Right renal cortex interstitium (tissue), 3 donors: ENCODE measurements at regions not wholly inside any gene's neighbourhood (a gene's known extent, or its start where the extent isn't known, plus 50 kb on each side); places are given as distances from the start of the nearest gene placed in this dataset.
A peak's percentile ranks its signal among the peaks of the same experiment; 100 is the strongest.

Experiments used
- DNase-seq, 3 donors: peaks; one replicate each; pipeline ENCODE4 v3.0.0-alpha.2; 2013; ENCODE audit warnings: low read depth in 3 of 3, low spot score in 2 of 3

- DNase-seq, result peak in 1 of 3 donors; percentile 23
These were observed 233.8 kb upstream of the MPDZ start for GRCh38 chr9:13513286-13513685.

- no peak for DNase-seq
These were observed 229.2 kb upstream of the MPDZ start for GRCh38 chr9:13508681-13509080.

- no peak for DNase-seq
These were observed 228.6 kb upstream of the MPDZ start for GRCh38 chr9:13508086-13508485.

GRCh38 chr9:13505797-13506196 lies 226.3 kb upstream of the MPDZ start:
- no peak for DNase-seq

GRCh38 chr9:13503599-13503998 lies 224.1 kb upstream of the MPDZ start:
- no peak for DNase-seq

- DNase-seq, result no peak
These were observed 223.0 kb upstream of the MPDZ start for GRCh38 chr9:13502484-13502883.

GRCh38 chr9:13501018-13501417 lies 221.5 kb upstream of the MPDZ start:
- DNase-seq, result no peak

GRCh38 chr9:13500034-13500433 lies 220.5 kb upstream of the MPDZ start:
- no peak for DNase-seq

GRCh38 chr9:13493697-13494096 lies 214.2 kb upstream of the MPDZ start:
- no peak for DNase-seq

- no peak for DNase-seq
These were observed 212.3 kb upstream of the MPDZ start for GRCh38 chr9:13491493-13492424.

GRCh38 chr9:13491138-13491492 lies 211.6 kb upstream of the MPDZ start:
- DNase-seq, result no peak

- no peak for DNase-seq
These were observed 208.4 kb upstream of the MPDZ start for GRCh38 chr9:13487936-13488335.

- no peak for DNase-seq
These were observed 208.0 kb upstream of the MPDZ start for GRCh38 chr9:13487498-13487897.

GRCh38 chr9:13487071-13487470 lies 207.6 kb upstream of the MPDZ start:
- DNase-seq, result no peak

GRCh38 chr9:13485068-13485596 lies 205.6 kb upstream of the MPDZ start:
- DNase-seq, result no peak

- no peak for DNase-seq
These were observed 204.7 kb upstream of the MPDZ start for GRCh38 chr9:13484186-13484585.

GRCh38 chr9:13481274-13481673 lies 201.8 kb upstream of the MPDZ start:
- no peak for DNase-seq

- no peak for DNase-seq
These were observed 201.2 kb upstream of the MPDZ start for GRCh38 chr9:13480693-13481092.

- DNase-seq, result no peak
These were observed 199.6 kb upstream of the MPDZ start for GRCh38 chr9:13479096-13479495.

- DNase-seq, result no peak
These were observed 199.1 kb upstream of the MPDZ start for GRCh38 chr9:13478639-13479038.

GRCh38 chr9:13478160-13478559 lies 198.7 kb upstream of the MPDZ start:
- no peak for DNase-seq

GRCh38 chr9:13470836-13471235 lies 191.3 kb upstream of the MPDZ start:
- DNase-seq, result no peak
